Caco-2 (cell line): ENCODE measurements at regions not wholly inside any gene's neighbourhood (a gene's known extent, or its start where the extent isn't known, plus 50 kb on each side); places are given as distances from the start of the nearest gene placed in this dataset.

Experiments
- BruUV-seq: library from RNA; stranded (reverse); fragments of 400-500 nt; replicated peaks from 2 replicates; lab custom pipeline; 2021; lab: Mats Ljungman, UMichigan
- CTCF ChIA-PET: fragments of 300-600 bp; sonication (Branson Sonifier 250); formaldehyde crosslinking; loops from one replicate; lab custom pipeline; 2022; ENCODE audit warnings: antibody characterized with exemption; lab: Charles Lee
- POLR2A ChIA-PET: fragments of 300-600 bp; sonication (Branson Sonifier 250); formaldehyde crosslinking; loops from one replicate; lab custom pipeline; 2022; ENCODE audit warnings: antibody characterized with exemption; lab: Charles Lee
- DNase-seq, 2 experiments: peaks; one replicate each; pipeline versions ENCODE4 v3.0.0 to v3.0.0-alpha.2; 2020 to 2022
- H3K27me3 ChIP-seq: replicated peaks from 2 replicates; pipeline ENCODE4 v1.6.0; 2011; ENCODE audit warnings: low read length; ENCODE audit not compliant: control insufficient read depth, insufficient read depth
- H3K36me3 ChIP-seq: 2 replicates; pipeline ENCODE4 v1.5.1; 2011; ENCODE audit warnings: low read length; ENCODE audit not compliant: control insufficient read depth, insufficient read depth
- H3K4me1 ChIP-seq: fragments of 250-450 bp; sonication (Bioruptor Pico); 2 replicates; pipeline ENCODE4 v1.5.1; 2020; ENCODE audit warnings: mild to moderate bottlenecking
- H3K4me3 ChIP-seq: 2 replicates; pipeline ENCODE4 v1.5.1; 2011; ENCODE audit warnings: low read depth, mild to moderate bottlenecking, control low read depth, low read length
- H3K9me3 ChIP-seq: fragments of 250-450 bp; sonication (Bioruptor Pico); 2 replicates; pipeline ENCODE4 v1.5.1; 2020; ENCODE audit warnings: mild to moderate bottlenecking, moderate library complexity
- H3K27ac Mint-ChIP-seq: one replicate; pipeline ENCODE4 v1.8.0; 2022; ENCODE audit warnings: mixed read lengths; ENCODE audit not compliant: unreplicated experiment
- H3K27me3 Mint-ChIP-seq: one replicate; pipeline ENCODE4 v1.8.0; 2022; ENCODE audit warnings: mixed read lengths; ENCODE audit not compliant: insufficient read depth, unreplicated experiment
- H3K36me3 Mint-ChIP-seq: one replicate; pipeline ENCODE4 v1.8.0; 2022; ENCODE audit warnings: mild to moderate bottlenecking, mixed read lengths; ENCODE audit not compliant: insufficient read depth, unreplicated experiment
- H3K4me1 Mint-ChIP-seq: one replicate; pipeline ENCODE4 v1.8.0; 2022; ENCODE audit warnings: low read depth, mixed read lengths; ENCODE audit not compliant: unreplicated experiment
- H3K4me3 Mint-ChIP-seq: one replicate; pipeline ENCODE4 v1.8.0; 2022; ENCODE audit warnings: mild to moderate bottlenecking, moderate library complexity, mixed read lengths; ENCODE audit not compliant: unreplicated experiment
- H3K9me3 Mint-ChIP-seq: one replicate; pipeline ENCODE4 v1.8.0; 2022; ENCODE audit warnings: mixed read lengths; ENCODE audit not compliant: unreplicated experiment
- intact Hi-C: fragments of 100-400 bp; cut with micrococcal nuclease; formaldehyde crosslinking; loops from one replicate; pipeline ENCODE4 v1.10.0; 2022; ENCODE audit not compliant: unreplicated experiment
- TF ChIP-seq, protein P1 (sequence below), 2 experiments: fragments of 200-600 bp in 1 of 2; IDR thresholded peaks; 1 replicate in 1 of 2; 2 replicates in 1 of 2; pipeline versions ENCODE4 v1.5.1 to v1.8.0; 2011 to 2022; ENCODE audit warnings: antibody characterized with exemption in 1 of 2, control low read depth in 1 of 2, inconsistent platforms in 1 of 2, low read depth in 1 of 2, low read length in 1 of 2, mild to moderate bottlenecking in 1 of 2, moderate library complexity in 1 of 2; ENCODE audit not compliant: insufficient read depth in 1 of 2, severe bottlenecking in 1 of 2, unreplicated experiment in 1 of 2

DNA sequence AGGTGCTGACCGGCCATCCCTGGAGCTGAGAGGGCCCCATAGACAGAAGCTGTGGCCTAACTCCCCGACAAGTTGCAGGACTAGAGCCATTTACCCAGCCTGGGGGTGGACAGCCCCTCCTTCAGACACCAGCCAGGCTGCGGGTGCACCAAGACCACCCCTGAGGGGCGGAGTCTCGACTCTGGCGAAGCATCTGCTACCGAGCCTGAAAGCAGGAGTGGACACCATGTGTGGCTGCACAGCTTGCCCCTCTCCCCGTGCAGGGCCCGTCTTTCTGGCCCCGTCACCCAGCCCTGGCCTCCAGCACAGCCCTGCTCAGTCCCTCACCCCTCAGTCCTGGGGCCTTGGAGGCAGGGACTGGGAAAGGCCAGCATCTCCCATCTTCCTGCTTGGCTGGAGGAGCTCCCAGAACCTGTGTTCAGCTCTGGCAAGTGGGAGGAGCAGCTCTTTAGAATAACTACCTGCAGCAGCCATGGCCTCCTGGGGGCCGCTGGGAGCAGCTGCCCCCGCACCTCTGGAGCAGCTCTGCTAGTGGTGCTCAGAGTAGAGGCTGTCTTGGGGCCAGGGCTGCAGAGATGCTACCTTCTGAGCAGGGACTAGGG, 275.8 kb downstream of the NDUFA10 start:
- no peak overlapping the region for H3K27ac Mint-ChIP-seq
- H3K36me3 Mint-ChIP-seq, result no peaks in the 10 kb centered on the region
- intact Hi-C loops, result no loop called here
- no peak for DNase-seq
- ChIA-PET POLR2A (no interaction called here), CTCF (no interaction called here)
- H3K9me3 ChIP-seq, result no peaks in the 10 kb centered on the region
- no peaks in the 10 kb centered on the region for H3K27me3 Mint-ChIP-seq
- no peaks in the 10 kb centered on the region for H3K4me1 Mint-ChIP-seq
- no peaks in the 10 kb centered on the region for H3K4me1 ChIP-seq
- no peak overlapping the region for H3K4me3 Mint-ChIP-seq
- H3K4me3 ChIP-seq, result no peak overlapping the region
- H3K9me3 Mint-ChIP-seq, result no peaks in the 10 kb centered on the region
- H3K27me3 ChIP-seq, result no peaks in the 10 kb centered on the region
- no TSS peak for BruUV-seq
- no peaks in the 10 kb centered on the region for H3K36me3 ChIP-seq
- TF ChIP-seq, protein P1, sequence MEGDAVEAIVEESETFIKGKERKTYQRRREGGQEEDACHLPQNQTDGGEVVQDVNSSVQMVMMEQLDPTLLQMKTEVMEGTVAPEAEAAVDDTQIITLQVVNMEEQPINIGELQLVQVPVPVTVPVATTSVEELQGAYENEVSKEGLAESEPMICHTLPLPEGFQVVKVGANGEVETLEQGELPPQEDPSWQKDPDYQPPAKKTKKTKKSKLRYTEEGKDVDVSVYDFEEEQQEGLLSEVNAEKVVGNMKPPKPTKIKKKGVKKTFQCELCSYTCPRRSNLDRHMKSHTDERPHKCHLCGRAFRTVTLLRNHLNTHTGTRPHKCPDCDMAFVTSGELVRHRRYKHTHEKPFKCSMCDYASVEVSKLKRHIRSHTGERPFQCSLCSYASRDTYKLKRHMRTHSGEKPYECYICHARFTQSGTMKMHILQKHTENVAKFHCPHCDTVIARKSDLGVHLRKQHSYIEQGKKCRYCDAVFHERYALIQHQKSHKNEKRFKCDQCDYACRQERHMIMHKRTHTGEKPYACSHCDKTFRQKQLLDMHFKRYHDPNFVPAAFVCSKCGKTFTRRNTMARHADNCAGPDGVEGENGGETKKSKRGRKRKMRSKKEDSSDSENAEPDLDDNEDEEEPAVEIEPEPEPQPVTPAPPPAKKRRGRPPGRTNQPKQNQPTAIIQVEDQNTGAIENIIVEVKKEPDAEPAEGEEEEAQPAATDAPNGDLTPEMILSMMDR (IDR thresholded peaks at IDR 0.05; ENCODE audit: insufficient read depth in 1 of 2, low read depth in 1 of 2, low read length in 1 of 2, severe bottlenecking in 1 of 2, unreplicated experiment in 1 of 2), result no peak

DNA sequence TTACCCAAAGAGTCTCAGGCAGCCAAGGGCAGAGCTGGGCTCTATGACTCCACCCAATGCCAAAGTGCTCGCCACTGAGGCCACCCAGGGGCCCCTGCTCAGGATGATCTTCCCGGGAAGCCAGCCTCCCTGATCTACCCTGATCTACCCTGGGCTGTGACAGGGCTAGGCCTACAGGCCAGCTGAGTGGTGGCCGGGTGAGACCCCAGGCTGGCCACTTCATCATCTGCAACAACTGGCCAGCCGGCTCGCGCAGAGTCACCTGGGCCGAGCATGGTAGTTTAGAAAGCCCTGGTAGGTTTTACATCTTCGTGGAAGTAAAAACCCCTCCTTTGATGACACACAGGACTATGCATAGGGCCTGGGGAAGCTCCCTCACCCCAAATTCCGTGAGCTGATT, 276.3 kb downstream of the NDUFA10 start:
- ChIA-PET POLR2A (no interaction called here), CTCF (no interaction called here)
- TF ChIP-seq, protein P1 (IDR thresholded peaks at IDR 0.05; ENCODE audit: insufficient read depth in 1 of 2, low read depth in 1 of 2, low read length in 1 of 2, severe bottlenecking in 1 of 2, unreplicated experiment in 1 of 2), result no peak
- Histone ChIP-seq H3K27me3 (no peaks in the 10 kb centered on the region), H3K36me3 (no peaks in the 10 kb centered on the region), H3K9me3 (no peaks in the 10 kb centered on the region), H3K4me3 (no peak overlapping the region), H3K4me1 (no peaks in the 10 kb centered on the region)
- H3K4me1 Mint-ChIP-seq, result no peaks in the 10 kb centered on the region
- H3K27me3 Mint-ChIP-seq, result no peaks in the 10 kb centered on the region
- no TSS peak for BruUV-seq
- no peaks in the 10 kb centered on the region for H3K9me3 Mint-ChIP-seq
- intact Hi-C loops, result no loop called here
- no peak overlapping the region for H3K4me3 Mint-ChIP-seq
- no peak for DNase-seq
- H3K27ac Mint-ChIP-seq, result no peak overlapping the region
- H3K36me3 Mint-ChIP-seq, result no peaks in the 10 kb centered on the region

DNA sequence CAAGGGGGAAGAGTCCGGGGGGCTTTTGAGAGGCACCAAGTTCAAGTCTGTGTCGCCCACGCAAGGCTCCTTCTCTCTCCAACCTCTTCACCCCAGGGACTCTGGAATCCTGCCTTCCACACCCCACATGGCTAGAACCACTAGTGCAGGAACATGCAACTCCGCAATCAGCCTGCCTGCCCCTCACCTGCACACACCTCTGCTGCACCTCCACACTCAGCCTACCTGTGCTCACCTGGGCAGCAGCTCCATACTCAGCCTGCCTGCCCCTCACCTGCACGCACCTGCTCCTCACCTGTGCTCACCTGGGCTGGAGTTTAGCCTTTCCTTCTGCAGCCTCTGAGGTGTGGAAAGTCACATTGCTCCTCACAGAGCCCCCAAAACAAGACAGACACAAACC, 277.4 kb downstream of the NDUFA10 start:
- no TSS peak for BruUV-seq
- Mint-ChIP-seq H3K4me1 (no peaks in the 10 kb centered on the region), H3K4me3 (no peak overlapping the region), H3K36me3 (no peaks in the 10 kb centered on the region), H3K27me3 (no peaks in the 10 kb centered on the region), H3K9me3 (no peaks in the 10 kb centered on the region), H3K27ac (no peak overlapping the region)
- CTCF ChIA-PET, result no interaction called here
- Histone ChIP-seq H3K27me3 (no peaks in the 10 kb centered on the region), H3K4me1 (no peaks in the 10 kb centered on the region), H3K36me3 (no peaks in the 10 kb centered on the region), H3K4me3 (no peak overlapping the region), H3K9me3 (no peaks in the 10 kb centered on the region)
- TF ChIP-seq, protein P1 (IDR thresholded peaks at IDR 0.05; ENCODE audit: insufficient read depth in 1 of 2, low read depth in 1 of 2, low read length in 1 of 2, severe bottlenecking in 1 of 2, unreplicated experiment in 1 of 2), result no peak
- no peak for DNase-seq
- POLR2A ChIA-PET, result no interaction called here
- intact Hi-C loops, result no loop called here
